ENCODE measurements at regions not wholly inside any gene's neighbourhood (a gene's known extent, or its start where the extent isn't known, plus 50 kb on each side); places are given as distances from the start of the nearest gene placed in this dataset.
"Not testable (repeated sequence)": the region's sequence is repeated elsewhere in the genome, so short reads cannot be mapped to it uniquely, and the experiment has no call there.

GRCh38 chr7:112930787-112931186, 140.6 kb upstream of the TMEM168 start:
- no peak for TF ChIP-seq CTCF (IDR thresholded peaks at IDR 0.05; ENCODE audit: low read depth, low read length, missing control alignments)
- no peak for DNase-seq (ENCODE audit: low read depth)
- H3K4me3 ChIP-seq (ENCODE audit: low read depth, low read length) = no peak overlapping the region

DNA sequence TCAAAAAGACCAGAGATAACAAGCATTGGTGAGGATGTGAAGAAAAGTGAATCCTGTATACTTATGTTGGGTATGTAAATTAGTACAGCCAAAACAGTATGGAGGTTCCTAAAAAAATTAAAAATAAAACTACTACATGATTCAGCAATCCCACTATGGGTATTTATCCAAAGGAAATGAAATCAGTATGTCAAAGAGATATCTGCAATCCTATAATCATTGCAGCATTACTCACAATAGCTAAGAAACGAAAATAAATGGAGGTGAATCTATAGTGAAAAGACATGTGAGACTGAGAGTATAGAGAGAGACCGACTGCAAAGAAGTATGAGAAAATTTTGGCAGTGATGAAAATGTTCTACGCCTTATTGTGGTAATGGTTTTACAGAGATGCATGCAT, 139.2 kb upstream of the TMEM168 start:
- TF ChIP-seq CTCF (IDR thresholded peaks at IDR 0.05; ENCODE audit: low read depth, low read length, missing control alignments) = no peak
- DNase-seq (ENCODE audit: low read depth) = no peak
- no peak overlapping the region for H3K4me3 ChIP-seq (ENCODE audit: low read depth, low read length)

- no peak for DNase-seq (ENCODE audit: low read depth)
- no peak for TF ChIP-seq CTCF (IDR thresholded peaks at IDR 0.05; ENCODE audit: low read depth, low read length, missing control alignments)
- no peak overlapping the region for H3K4me3 ChIP-seq (ENCODE audit: low read depth, low read length)
Measured at GRCh38 chr7:112926018-112926417, 135.8 kb upstream of the TMEM168 start.

DNA sequence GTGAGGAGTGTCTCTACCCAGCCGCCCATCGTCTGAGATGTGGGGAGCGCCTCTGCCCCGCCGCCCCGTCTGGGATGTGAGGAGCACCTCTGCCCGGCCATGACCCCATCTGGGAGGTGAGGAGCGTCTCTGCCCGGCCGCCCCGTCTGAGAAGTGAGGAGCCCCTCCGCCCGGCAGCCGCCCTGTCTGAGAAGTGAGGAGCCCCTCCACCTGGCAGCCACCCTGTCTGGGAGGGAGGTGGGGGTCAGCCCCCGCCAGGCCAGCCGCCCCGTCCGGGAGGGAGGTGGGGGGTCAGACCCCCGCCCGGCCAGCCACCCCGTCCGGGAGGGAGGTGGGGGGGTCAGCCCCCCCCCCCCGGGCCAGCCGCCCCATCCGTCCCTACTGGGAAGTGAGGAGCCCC, 132.4 kb upstream of the TMEM168 start:
- not testable (repeated sequence) for DNase-seq (ENCODE audit: low read depth); H3K4me3 ChIP-seq (ENCODE audit: low read depth, low read length)

- not testable (repeated sequence) for DNase-seq (ENCODE audit: low read depth); H3K4me3 ChIP-seq (ENCODE audit: low read depth, low read length)
Measured at GRCh38 chr7:112916431-112916830, 126.2 kb upstream of the TMEM168 start.

DNA sequence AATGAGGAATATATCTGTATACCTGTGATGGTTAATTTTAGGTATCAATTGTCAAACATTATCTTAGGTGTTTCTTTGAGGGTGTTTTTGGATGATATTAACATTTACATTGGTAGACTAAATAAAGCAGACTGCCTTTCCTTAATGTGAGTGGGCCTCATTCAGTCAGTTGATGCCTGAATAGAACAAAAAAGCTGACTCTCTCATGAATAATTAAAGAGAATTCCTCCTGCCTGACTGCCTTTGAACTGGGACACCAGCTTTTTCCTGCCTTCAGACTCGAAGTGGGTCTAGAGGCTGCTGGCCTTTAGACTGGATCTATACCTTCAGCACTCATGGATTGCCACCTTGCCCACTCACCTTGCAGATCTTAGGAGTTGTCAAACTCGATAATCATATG, 117.9 kb upstream of the TMEM168 start:
- no peak for DNase-seq (ENCODE audit: low read depth)
- no peak overlapping the region for H3K4me3 ChIP-seq (ENCODE audit: low read depth, low read length)
- no peak for TF ChIP-seq CTCF (IDR thresholded peaks at IDR 0.05; ENCODE audit: low read depth, low read length, missing control alignments)

GRCh38 chr7:112907658-112908057, 117.5 kb upstream of the TMEM168 start:
- no peak for DNase-seq (ENCODE audit: low read depth)
- no peak for TF ChIP-seq CTCF (IDR thresholded peaks at IDR 0.05; ENCODE audit: low read depth, low read length, missing control alignments)
- no peak overlapping the region for H3K4me3 ChIP-seq (ENCODE audit: low read depth, low read length)

DNA sequence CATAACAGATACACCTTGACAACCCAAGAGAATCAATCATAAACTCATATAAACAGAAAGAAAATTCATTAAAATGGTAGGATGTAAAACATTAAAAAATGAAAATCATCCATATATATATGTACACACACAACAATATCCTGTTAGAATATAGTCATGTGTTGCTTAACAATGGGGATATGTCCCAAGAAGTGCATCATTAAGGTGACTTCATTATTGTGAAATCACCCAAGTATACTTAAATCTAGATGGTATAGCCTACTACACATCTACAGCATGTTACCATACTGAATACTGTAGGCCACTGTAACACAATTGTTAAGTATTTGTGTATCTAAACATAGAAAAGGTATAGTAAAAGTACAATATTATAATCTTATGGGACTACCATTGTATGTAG, 115.8 kb upstream of the TMEM168 start:
- no peak for TF ChIP-seq CTCF (IDR thresholded peaks at IDR 0.05; ENCODE audit: low read depth, low read length, missing control alignments)
- no peak for DNase-seq (ENCODE audit: low read depth)
- H3K4me3 ChIP-seq (ENCODE audit: low read depth, low read length) = no peak overlapping the region

Measured in GM12864 (cell line).